ENCODE measurements at regions not wholly inside any gene's neighbourhood (a gene's known extent, or its start where the extent isn't known, plus 50 kb on each side); places are given as distances from the start of the nearest gene placed in this dataset.

GRCh38 chr4:123869286-123870215, 473.0 kb downstream of the SPRY1 start:
- TF ChIP-seq CTCF (conservative IDR thresholded peaks at IDR 0.05 in 1 of 2, IDR thresholded peaks at IDR 0.05 in 1 of 2; ENCODE audit: low read depth in 1 of 2, low read length in 2 of 2) (no peak), EZH2 (IDR thresholded peaks at IDR 0.05; ENCODE audit: low read length, missing control alignments) (no peak)

Data from fibroblast of lung (primary cell).